Limb (tissue), 2 donors: ENCODE measurements at regions not wholly inside any gene's neighbourhood (a gene's known extent, or its start where the extent isn't known, plus 50 kb on each side); places are given as distances from the start of the nearest gene placed in this dataset.

Experiments
- DNase-seq, 2 donors: peaks; one replicate each; pipeline ENCODE4 v3.0.0-alpha.2; 2016; ENCODE audit errors: extremely low spot score in 2 of 2

GRCh38 chr2:12278217-12278750 is 438.5 kb upstream of the TRIB2 start:
- no peak for DNase-seq

GRCh38 chr2:12282780-12283695 is 433.7 kb upstream of the TRIB2 start:
- no peak for DNase-seq

GRCh38 chr2:12284037-12284436 is 432.7 kb upstream of the TRIB2 start:
- DNase-seq = no peak

- no peak for DNase-seq
These were observed 432.2 kb upstream of the TRIB2 start for GRCh38 chr2:12284487-12284886.

DNA sequence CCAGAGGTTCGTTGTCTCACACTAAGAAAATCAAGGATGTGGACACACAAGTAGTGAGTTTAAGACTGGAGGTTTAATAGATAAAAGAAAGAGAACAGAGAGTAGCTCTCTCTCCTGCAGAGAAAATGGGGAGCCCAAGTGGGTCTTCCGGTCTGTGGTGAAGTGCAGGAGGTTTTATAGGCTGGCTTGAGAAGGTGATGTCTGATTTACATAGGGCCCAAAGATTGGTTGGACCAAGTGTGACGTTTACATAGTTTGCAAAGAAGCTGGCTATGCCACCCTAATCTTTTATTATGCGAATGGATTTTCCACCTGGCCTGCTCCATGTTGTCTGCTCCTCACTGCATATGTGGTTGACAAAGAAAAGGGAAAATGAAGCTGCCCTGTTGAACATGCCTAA is 430.4 kb upstream of the TRIB2 start:
- DNase-seq = no peak

- no peak for DNase-seq
These were observed 429.4 kb upstream of the TRIB2 start for GRCh38 chr2:12287220-12287751.

GRCh38 chr2:12288048-12288447 is 428.7 kb upstream of the TRIB2 start:
- DNase-seq = no peak

DNA sequence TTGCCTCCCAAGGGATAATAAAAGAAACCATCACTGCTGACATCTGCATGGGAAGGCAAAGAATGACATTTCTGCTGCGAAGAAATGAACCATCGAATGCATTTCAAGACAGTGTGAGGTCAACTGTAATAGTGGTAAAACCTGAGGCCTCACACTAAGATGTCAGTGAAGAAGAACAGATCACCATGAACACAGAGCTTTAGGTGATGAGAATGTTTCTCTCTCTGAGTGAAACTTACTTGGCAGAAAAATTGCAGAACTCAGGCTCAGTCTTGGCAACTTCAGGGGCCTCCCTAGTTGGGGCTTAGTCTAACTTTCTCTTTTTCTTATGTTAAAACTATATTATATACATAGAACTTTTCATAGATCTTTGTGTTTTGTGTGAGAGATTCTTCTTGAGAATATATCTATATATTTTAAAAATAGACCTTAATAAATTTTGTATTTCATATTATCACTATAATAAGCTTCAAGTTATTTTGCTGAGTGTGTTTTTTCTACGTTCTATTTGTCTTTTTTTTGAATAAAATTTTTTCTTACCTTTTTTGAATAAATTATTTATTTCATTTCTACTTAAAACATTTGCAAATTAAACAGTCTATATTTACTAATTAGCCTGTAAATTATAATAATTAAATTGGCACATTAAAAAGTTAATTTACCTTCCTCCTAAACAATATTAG is 427.5 kb upstream of the TRIB2 start:
- DNase-seq = no peak

DNA sequence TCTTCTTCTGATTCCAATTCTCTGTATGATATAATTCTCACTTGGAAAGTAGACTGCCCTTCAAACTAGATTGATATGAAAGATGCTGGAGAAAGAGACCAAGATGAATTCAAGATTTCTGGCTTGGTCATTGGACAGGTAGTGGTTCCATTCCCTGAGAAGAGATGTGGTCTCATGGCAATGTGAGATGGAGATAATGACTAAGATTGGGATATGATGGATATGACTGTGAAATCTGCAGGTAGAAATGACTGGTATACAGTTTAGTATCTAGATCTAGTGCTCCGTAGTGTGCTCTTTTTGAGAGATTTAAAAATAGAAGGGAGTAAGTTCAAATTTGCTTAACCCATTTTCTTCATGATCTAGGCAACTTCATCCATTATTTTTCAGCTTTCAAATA is 425.4 kb upstream of the TRIB2 start:
- no peak for DNase-seq

- no peak for DNase-seq
These were observed 422.9 kb upstream of the TRIB2 start for GRCh38 chr2:12293874-12294273.

GRCh38 chr2:12295856-12296519 is 420.7 kb upstream of the TRIB2 start:
- no peak for DNase-seq

DNA sequence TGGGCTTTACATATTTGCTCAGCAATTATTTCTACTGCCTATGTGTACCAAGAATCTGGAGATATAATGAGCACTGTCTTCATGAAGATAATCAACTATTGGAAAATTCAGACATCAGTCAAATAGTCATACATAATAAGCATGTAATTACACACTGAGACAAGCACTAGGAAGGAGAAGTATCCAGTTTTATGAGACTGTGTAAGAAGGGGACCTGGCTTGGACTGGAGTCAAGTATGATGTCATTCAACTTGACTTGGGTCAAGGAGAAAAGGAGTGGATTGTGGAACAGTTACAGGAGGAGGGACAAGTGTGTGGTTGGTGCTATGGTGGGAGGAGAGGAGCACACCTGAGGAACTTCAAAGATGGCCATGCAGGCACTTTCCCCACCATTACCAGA is 419.8 kb upstream of the TRIB2 start:
- no peak for DNase-seq

DNA sequence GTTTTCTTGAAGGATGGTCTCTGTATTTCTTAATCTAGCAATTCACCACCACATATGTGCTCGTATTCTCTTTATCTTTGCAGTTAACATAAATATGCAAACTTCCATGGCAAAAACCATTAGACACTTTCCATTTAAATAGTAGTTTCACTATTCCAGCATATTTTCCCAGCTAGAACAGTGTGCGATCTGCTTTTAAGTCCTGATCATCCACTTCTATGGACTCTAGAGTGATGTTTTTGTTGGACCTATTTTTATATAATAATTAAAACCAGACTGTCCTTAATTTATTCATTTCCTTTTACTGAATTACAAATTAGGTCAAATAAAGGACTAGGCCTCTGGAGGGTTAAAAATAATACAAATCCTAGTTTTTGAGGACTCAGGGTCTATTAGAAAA is 418.4 kb upstream of the TRIB2 start:
- no peak for DNase-seq

- DNase-seq = no peak
These were observed 417.3 kb upstream of the TRIB2 start for GRCh38 chr2:12299431-12299830.

GRCh38 chr2:12300019-12300602 is 416.6 kb upstream of the TRIB2 start:
- DNase-seq = no peak

- no peak for DNase-seq
These were observed 415.8 kb upstream of the TRIB2 start for GRCh38 chr2:12300927-12301326.

GRCh38 chr2:12302140-12302539 is 414.6 kb upstream of the TRIB2 start:
- DNase-seq = no peak

DNA sequence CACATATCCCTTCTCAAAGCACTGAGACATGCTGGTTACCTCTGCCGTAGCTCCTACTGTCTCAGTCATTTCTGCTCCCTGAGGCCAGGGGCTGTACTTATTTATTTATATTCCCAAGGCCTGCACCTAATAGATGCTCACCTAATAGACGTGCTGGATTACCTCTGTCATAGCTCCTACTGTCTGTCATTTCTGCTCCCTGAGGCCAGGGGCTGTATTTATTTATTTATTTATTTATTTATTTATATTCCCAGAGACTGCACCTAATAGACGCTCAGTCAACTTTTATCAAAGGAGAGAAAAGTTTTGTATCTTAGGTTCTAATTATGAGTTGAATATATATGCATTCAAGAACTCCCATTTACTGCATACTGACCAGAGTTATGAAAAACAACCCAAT is 414.0 kb upstream of the TRIB2 start:
- no peak for DNase-seq

- no peak for DNase-seq
These were observed 413.3 kb upstream of the TRIB2 start for GRCh38 chr2:12303181-12304030.

DNA sequence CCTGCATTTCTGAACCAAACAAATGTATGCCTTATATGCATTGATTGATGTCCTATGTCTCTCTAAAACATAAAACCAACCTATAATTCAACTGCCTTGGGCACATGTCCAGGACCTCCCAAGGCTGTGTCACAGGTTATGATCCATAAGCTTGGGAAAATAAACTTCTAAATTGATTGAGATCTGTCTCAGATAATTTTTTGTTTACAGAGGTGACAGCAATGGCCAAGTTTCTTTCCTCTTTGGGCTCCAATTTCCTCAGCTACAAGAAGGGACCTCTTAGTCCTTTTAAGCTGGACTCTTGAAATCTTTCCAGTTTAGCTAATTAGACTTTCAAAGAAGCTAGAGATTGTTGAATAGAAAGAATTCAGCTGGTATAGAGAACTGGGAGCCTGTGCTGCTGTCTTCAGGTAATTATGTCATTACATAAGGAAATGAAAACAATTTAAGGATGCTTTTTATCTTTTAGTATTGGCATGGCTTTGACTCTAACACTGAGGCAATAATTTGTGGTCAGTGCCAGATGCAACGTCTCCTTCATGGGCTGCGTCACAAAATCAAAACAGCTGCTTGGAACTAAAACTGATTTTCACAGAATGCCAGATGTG is 412.1 kb upstream of the TRIB2 start:
- DNase-seq = peak in 1 of 2 donors; percentile 28
